Body of pancreas (tissue), 4 donors: ENCODE measurements at regions not wholly inside any gene's neighbourhood (a gene's known extent, or its start where the extent isn't known, plus 50 kb on each side); places are given as distances from the start of the nearest gene placed in this dataset.

Source experiments
- CTCF ChIP-seq, 7 experiments: fragments of 450-650 bp in 4 of 7; fragments of 200-600 bp in 3 of 7; sonication (generic) in 3 of 7; IDR thresholded peaks; one replicate each; pipeline ENCODE4 v1.5.1; 2016 to 2019; ENCODE audit warnings: antibody characterized with exemption in 7 of 7
- POLR2A ChIP-seq, 3 donors: fragments of 450-650 bp; IDR thresholded peaks; one replicate each; pipeline ENCODE4 v1.6.1; 2016; ENCODE audit warnings: antibody characterized with exemption in 3 of 3, mild to moderate bottlenecking in 2 of 3

- no peak for TF ChIP-seq CTCF (IDR thresholded peaks at IDR 0.05)
- no peak for TF ChIP-seq POLR2A (IDR thresholded peaks at IDR 0.05)
Measured at GRCh38 chr6:159642481-159642880, 50.6 kb downstream of the SOD2 start.
